ENCODE measurements at regions not wholly inside any gene's neighbourhood (a gene's known extent, or its start where the extent isn't known, plus 50 kb on each side); places are given as distances from the start of the nearest gene placed in this dataset.

GRCh38 chr6:156448579-156448978, 328.6 kb upstream of the ARID1B start:
- DNase-seq (ENCODE audit: low spot score), result no peak
- Mint-ChIP-seq H3K27me3 (ENCODE audit: unreplicated experiment) (no peaks in the 10 kb centered on the region), H3K4me3 (ENCODE audit: unreplicated experiment) (no peak overlapping the region), H3K36me3 (ENCODE audit: low read depth, unreplicated experiment) (no peaks in the 10 kb centered on the region), H3K4me1 (ENCODE audit: unreplicated experiment) (no peaks in the 10 kb centered on the region), H3K9me3 (ENCODE audit: unreplicated experiment) (no peaks in the 10 kb centered on the region), H3K27ac (ENCODE audit: unreplicated experiment) (no peak overlapping the region)
- TF ChIP-seq CTCF (IDR thresholded peaks at IDR 0.05; ENCODE audit: unreplicated experiment), result no peak

GRCh38 chr6:156440688-156441087, 336.5 kb upstream of the ARID1B start:
- H3K27me3 Mint-ChIP-seq (ENCODE audit: unreplicated experiment), result no peaks in the 10 kb centered on the region
- TF ChIP-seq CTCF (IDR thresholded peaks at IDR 0.05; ENCODE audit: unreplicated experiment), result no peak
- H3K36me3 Mint-ChIP-seq (ENCODE audit: low read depth, unreplicated experiment), result peaks cover 3% of the 10 kb centered on the region
- no peaks in the 10 kb centered on the region for H3K9me3 Mint-ChIP-seq (ENCODE audit: unreplicated experiment)
- H3K4me3 Mint-ChIP-seq (ENCODE audit: unreplicated experiment), result no peak overlapping the region
- DNase-seq (ENCODE audit: low spot score), result no peak
- no peak overlapping the region for H3K27ac Mint-ChIP-seq (ENCODE audit: unreplicated experiment)
- no peaks in the 10 kb centered on the region for H3K4me1 Mint-ChIP-seq (ENCODE audit: unreplicated experiment)

DNA sequence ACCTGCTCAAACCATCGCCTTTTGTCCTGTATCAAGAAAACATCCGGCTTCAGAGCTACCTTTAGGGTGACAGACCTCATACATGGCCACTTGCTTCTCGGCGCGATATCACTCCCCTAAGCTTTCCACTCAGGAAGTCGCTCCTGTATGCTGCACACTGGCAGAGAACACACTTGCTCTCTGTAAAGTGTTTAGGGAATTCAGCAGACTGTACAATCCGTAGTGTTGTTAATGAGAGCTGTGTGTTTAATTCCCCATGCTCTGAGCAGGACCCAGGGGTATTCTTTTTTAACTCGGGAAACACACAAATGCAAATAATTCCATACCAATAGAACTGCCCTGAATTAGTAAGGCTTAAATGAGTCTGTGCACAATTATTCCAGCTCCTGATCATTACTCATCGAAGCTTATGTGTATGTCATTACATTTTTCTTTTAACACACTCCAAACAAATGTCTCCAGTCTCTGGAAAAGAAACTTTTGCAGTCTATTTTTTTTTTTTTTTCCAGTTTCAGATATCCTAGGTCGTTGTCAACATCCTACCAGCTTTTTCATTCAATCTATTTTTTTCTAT, 338.7 kb upstream of the ARID1B start:
- Mint-ChIP-seq H3K9me3 (ENCODE audit: unreplicated experiment) (no peaks in the 10 kb centered on the region), H3K36me3 (ENCODE audit: low read depth, unreplicated experiment) (peaks cover 3% of the 10 kb centered on the region), H3K27me3 (ENCODE audit: unreplicated experiment) (no peaks in the 10 kb centered on the region), H3K4me1 (ENCODE audit: unreplicated experiment) (no peaks in the 10 kb centered on the region), H3K4me3 (ENCODE audit: unreplicated experiment) (no peak overlapping the region), H3K27ac (ENCODE audit: unreplicated experiment) (no peak overlapping the region)
- no peak for DNase-seq (ENCODE audit: low spot score)
- TF ChIP-seq CTCF (IDR thresholded peaks at IDR 0.05; ENCODE audit: unreplicated experiment), result no peak

- H3K9me3 Mint-ChIP-seq (ENCODE audit: unreplicated experiment), result no peaks in the 10 kb centered on the region
- H3K36me3 Mint-ChIP-seq (ENCODE audit: low read depth, unreplicated experiment), result peaks cover 3% of the 10 kb centered on the region
- DNase-seq (ENCODE audit: low spot score), result no peak
- H3K27ac Mint-ChIP-seq (ENCODE audit: unreplicated experiment), result no peak overlapping the region
- no peak for TF ChIP-seq CTCF (IDR thresholded peaks at IDR 0.05; ENCODE audit: unreplicated experiment)
- no peak overlapping the region for H3K4me3 Mint-ChIP-seq (ENCODE audit: unreplicated experiment)
- no peaks in the 10 kb centered on the region for H3K4me1 Mint-ChIP-seq (ENCODE audit: unreplicated experiment)
- no peaks in the 10 kb centered on the region for H3K27me3 Mint-ChIP-seq (ENCODE audit: unreplicated experiment)
Observed at GRCh38 chr6:156437121-156437879, 339.9 kb upstream of the ARID1B start.

DNA sequence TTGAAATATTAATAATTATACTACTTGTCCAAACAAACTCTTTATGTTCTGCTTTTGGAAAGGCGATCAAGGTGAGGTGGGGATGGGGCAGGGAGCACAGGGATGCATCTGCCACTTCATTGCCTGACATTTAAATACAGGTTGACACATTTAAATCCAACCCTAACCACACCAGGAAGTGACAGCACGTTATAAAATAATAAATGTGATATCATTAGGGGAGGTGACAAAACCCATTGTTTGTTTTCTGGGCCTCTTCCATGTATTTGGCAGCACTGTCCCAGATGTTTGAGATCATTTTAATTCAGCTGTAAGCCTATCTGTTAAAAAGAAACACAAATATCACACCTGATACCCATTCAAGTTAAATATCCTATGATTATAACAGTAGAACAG, 342.4 kb upstream of the ARID1B start:
- Mint-ChIP-seq H3K27me3 (ENCODE audit: unreplicated experiment) (no peaks in the 10 kb centered on the region), H3K36me3 (ENCODE audit: low read depth, unreplicated experiment) (no peaks in the 10 kb centered on the region), H3K9me3 (ENCODE audit: unreplicated experiment) (no peaks in the 10 kb centered on the region), H3K27ac (ENCODE audit: unreplicated experiment) (no peak overlapping the region), H3K4me3 (ENCODE audit: unreplicated experiment) (no peak overlapping the region), H3K4me1 (ENCODE audit: unreplicated experiment) (no peaks in the 10 kb centered on the region)
- no peak for DNase-seq (ENCODE audit: low spot score)
- TF ChIP-seq CTCF (IDR thresholded peaks at IDR 0.05; ENCODE audit: unreplicated experiment), result no peak

Measured in endothelial cell (in vitro differentiated cells).